Fibroblast of skin of abdomen (primary cell): ENCODE measurements at regions not wholly inside any gene's neighbourhood (a gene's known extent, or its start where the extent isn't known, plus 50 kb on each side); places are given as distances from the start of the nearest gene placed in this dataset.
"Not testable (repeated sequence)": the region's sequence is repeated elsewhere in the genome, so short reads cannot be mapped to it uniquely, and the experiment has no call there.

Source experiments
- DNase-seq: peaks from one replicate; pipeline ENCODE4 v3.0.0-alpha.2; 2013

DNA sequence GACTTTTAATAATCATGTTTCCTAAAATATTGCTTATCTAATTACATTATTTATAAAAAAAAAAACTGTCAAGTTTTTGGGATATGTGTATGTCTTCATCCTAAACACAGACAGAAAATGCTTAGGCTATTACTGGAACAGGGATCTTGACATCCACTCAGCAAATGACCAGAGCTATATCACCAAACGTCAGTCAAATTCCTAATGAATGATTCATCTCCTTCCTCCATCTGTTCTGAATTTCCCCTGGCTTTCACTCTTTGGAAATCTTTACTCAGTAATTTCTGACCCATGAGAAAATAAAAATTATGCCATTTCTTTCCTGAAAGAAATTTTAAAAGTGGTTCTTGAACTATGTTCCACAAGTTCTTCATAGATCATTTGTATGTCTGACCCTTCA, 552.4 kb upstream of the KCND2 start:
- peak; percentile 90 for DNase-seq

DNA sequence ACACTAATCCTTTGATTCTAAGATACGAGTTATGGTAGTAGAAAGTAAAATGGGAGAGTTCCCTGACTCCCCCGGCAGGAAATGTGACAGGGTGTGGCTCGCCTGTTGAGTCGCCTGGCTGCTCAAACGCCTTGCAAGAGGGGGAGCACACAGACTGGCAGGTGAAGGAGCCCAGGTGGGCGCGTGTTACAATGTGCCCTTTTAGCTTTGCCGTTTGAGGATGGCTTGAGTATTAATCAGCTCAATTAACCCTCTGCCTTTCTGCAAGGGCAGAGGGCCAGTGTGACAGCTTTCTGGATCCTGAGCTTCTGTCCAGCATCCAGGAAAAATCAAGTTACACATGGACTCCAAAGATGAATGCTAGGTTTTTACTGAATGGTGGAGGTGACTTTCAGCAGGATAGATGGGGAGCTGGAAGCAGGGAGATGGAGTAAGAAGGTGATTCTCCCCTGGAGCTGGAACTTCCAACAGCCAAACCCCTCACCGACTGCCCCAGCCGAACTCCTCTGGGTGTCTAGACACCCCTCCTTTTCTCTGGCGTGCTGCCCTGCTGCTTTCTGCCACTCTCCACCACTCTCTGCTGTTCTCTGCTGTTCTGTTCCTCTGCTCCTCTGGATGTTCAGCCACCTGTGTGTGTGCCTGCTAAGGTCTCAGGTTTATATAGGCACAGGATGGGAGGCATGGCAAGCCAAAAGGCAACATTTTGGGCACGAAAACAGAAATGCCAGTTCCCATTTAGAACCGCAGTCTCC, 548.8 kb upstream of the KCND2 start:
- no peak for DNase-seq

DNA sequence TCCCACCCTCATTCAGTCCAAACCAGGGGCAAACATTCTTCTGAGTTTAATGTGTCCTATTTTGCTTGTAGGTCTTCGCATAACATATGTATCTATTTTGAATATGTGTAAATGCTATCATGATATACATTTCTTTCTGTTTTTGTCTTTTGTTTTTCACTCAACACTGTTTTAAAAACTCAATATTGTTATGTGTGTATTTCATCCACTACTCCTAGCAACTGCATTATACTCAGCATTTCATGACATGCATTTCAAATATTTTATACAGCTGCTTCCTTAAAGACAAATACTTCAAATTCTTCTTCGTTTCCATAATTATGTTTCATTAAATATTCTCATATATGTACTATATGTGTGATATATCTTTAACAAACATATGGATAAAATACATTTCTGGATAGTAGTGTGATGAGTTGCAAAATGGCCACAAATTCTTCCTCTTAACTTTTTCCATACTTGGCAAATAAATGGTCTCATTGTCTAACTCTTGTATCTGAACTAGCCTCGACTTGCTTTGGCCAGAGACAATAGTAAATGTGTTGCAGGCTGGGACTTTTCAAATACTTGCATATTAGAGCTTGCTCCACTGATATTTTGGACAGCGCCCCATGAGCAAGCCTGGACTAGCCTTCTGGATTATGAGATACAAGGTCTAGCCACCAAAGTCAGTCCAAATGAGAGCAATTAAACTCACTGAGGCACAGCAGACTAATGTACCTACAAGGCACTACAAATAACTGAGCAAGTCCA, 539.7 kb upstream of the KCND2 start:
- peak; percentile 17 for DNase-seq

DNA sequence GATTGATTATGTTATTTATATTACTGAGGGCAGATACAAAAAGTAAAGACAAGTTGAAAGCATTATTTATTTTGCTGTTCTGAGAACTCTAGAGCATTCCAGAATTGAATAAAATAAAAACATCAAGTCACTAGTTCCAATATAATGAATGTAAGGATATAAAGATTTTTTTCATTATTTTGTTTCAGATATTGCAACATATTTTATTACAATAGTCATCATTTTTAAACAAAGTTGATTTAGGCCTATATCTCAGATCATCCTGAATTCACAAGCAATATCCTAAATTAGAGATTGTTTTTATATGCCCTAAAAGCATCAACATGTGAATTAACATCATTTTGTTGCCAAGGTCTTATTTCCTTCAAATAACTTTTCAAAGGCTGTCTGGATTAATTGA, 535.6 kb upstream of the KCND2 start:
- DNase-seq: no peak

DNA sequence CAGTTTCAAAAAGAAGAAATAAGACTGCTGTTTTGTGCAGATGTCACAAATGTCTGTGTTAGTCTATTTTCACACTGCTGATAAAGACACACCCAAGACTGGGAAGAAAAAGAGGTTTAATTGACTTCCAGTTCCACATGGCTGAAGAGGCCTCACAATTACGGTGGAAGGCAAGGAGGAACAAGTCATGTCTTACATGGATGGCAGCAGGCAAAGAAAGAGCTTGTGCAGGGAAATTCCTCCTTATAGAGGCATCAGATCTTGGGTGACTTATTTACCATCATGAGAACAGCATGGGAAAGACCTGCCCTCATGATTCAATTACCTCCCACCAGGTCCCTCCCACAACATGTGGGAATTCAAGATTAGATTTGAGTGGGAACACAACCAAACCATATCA, 527.7 kb upstream of the KCND2 start:
- not testable (repeated sequence) for DNase-seq

DNA sequence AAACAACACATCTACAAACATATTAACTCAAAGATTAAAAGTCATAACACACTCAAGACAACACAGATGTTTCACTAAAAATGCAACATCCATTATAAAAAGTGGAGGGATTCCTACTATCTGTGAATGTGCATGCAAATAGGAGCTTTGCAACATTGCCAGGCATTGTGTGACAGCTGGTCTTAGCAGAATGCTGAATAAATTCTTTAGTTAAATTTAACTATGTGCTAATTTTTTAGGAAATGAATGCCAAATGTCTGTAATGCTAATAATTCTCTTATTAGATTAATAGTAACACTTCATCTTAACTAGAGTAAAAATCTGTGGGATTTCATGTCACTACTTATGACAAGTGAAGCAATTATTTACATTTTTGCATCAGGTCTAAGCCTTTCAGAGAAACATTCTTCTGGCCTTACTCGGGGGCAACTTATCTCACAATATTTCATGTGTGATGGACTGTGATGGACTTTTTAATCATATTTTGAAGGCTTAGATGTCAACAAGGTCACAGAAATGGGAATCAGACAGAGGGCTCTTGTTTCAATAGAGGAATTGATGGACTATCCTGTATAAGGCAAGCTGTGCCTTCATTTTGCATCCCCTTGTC, 524.6 kb upstream of the KCND2 start:
- peak; percentile 12 for DNase-seq

DNA sequence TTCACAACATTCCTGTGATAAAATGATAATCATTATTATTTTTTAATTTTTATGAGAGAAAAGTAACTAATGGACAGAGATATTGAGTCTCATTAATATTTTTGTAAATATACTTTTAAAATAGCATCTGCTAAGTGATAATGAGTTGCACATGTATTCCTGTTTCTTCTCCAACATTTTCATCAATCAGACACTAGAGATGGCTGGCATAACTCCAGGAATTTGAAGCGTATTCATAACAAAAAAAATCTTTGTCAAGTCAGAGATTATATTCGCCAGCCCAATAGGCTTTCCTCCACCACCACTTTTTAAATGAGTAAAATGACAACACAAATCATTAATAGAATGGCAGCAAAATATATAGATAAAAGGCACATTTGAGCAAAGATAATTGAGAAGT, 524.0 kb upstream of the KCND2 start:
- peak; percentile 25 for DNase-seq

DNA sequence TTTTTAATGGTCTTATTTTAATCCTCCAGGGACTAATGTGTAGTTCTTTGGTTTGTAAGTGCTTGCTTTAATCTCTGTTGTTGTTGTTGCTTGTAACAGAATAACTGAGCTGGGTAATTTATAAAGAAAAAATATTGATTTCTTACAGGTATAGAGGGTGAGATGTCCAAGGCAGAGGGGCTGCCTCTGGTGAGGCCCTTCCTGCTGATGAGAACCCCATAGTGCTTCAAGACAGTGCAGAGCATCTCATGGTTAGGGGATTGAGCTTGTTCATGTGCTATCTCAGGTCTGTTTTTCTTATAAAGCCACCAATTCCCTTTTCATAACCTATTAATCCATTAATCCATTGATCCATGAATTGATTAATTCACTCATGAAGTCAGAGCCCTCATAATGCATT, 516.3 kb upstream of the KCND2 start:
- DNase-seq: no peak

DNA sequence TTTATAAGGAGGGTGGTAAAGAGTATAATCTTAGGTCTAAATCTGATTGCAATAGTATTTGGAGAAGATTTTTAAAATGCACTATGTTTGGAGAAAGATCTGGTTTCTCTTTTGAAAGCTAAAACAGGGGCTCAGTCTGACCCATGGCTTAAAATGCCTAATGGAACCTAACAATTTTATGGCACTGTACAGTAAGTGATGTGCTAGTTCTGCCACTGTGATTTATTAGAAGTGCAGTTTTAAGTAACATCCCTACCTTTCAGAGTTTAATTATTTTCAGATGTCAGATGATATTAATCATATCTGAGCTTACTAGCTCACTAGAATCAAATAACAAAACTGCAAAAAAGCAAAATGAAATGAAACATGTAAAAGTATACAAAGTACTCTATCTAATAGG, 514.7 kb upstream of the KCND2 start:
- no peak for DNase-seq

DNA sequence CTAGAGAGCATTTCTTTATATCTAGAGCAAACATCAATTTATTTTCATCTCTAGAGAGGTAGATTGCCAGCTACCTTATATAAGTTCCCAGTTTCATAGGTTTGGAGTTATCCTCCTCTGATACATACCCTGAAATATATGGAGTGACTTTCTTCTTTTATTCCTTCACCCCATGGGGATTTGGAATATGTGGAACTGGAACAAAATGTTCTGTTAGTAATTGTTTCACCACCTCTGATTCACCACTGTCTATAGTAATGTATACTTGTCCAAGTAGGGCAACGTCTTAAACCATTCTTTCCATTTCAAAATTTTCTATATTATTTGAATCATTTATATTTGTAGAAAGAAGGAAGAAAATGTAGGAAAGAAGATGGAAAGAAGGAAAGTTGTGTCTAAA, 511.2 kb upstream of the KCND2 start:
- DNase-seq: no peak

DNA sequence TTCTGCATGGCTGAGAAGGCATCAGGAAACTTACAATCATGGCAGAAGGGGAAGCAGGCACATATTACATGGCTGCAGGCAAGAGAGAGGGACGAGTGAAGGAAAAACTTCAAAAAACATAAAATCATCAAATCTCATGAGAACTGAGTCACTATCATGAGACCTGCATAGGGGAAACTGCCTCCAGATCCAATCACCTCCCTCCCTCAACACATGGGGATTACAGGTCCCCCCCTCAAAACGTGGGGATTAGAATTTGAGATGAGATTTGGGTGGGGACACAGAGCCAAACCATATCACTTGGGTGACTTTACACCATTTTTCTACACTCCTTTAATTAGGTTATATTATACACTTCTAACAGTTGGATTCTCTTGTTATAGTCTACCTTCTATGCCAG, 490.7 kb upstream of the KCND2 start:
- no peak for DNase-seq

DNA sequence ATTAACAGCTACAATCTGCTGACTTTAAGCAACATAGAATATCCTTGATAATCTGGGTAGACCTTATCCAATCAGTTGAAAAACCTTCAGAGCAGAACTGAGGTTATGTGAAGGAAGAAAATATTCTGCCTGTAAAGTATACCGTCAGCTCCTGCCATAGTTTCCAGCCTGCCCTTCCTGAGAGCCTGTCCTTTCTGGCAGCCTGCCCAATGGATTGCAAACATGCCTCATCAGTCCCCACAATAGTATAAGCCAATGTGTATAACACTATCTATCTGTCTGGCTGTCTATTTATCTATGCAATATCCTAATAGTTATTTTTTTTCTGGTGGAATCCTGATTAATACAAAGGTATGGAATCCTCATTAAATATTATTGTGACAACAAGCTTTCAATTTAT, 489.2 kb upstream of the KCND2 start:
- DNase-seq: peak; percentile 46

DNA sequence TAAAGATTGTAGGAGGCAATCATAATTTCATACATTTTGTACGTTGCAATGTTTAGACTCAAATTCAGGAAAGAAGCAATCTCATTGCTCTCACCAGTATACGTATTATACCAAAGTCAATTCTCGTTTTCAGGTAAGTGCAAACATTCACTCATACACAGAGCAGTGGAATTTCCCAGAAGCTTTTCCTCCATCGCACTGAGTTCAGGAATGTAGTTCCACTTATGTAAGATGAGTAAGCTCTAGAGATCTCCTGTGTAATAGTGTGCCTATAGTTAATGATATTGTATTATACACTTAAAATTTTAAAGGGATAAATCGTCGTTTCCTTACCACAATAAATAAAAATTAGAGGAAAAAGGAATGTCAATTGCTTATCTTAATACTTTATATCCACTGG, 470.8 kb upstream of the KCND2 start:
- DNase-seq: peak; percentile 0

DNA sequence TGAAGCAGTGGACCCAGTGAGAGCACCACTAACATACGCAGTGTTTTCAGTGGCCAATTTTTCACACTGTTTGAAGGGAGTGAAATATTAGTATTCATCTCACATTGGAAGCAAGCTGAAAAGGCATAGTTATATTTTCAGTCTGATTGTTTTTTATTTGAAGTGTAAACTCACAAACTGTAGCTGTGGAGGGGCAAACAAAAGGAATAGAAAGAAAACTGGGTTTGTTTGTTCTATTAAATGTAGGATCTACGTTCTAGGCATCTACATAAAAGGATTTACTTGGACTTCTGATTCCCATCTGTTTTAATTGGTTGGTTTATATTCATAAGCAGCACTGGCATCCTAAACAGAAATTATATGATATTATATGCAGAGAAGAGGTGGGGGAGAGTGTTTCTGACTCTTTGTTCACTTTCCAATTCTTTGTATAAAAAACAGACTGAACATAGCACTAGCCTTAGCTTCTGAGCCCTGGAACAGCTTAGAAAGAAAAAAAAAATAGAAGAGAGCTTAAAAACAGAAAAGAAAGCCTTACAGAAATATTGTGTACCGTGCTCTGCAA, 447.8 kb upstream of the KCND2 start:
- DNase-seq: no peak

DNA sequence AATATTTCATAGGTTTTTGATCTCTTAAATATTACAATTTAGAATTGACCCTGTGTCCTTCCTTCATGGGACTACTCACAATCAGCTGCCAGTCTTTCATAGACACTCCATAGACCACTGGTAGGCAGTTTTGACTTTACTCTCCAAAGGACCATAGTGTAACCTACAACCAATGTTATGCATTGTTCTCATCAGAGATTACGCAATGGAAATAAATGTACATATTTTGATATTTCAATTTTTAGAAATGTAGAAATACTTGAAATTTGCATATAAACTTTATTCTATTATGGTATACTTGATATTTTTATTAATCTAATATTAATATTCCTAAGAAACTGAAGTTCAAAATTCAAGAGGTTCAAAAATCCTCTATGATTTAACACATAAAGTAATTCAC, 446.4 kb upstream of the KCND2 start:
- DNase-seq: no peak

DNA sequence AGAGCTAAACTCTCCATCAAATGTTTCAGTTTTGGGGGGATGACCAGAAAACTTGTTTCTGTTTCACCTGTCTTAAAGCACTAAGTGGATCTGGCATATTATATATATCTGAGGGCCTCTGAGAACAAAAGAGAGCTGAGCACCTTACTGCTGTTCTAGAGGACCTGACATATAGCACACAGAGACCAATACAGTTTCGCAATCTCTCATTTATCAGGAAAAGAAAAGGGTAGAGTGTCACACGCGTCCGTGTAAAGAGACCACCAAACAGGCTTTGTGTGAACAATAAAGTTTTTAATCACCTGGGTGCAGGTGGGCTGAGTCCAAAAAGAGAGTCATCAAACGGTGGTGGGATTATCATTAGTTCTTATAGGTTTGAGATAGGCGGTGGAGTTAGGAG, 434.5 kb upstream of the KCND2 start:
- no peak for DNase-seq

DNA sequence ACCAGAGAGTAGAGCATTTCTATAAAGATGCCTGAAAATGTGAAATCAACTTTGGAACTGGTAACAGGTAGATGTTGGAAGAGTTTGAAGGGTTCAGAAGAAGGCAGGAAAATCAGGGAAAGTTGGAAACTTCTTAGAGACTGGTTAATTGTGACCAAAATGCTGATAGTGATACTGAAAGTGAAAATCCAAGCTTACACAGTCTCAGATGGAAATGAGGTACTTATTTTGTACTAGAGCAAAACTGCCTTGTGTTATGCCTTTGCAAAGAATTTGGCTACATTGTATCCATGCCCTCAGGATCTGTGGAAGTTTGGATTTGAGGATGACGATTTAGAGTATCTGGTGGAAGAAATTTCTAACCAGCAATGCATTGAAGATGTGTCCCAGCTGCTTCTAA, 430.6 kb upstream of the KCND2 start:
- DNase-seq: no peak

DNA sequence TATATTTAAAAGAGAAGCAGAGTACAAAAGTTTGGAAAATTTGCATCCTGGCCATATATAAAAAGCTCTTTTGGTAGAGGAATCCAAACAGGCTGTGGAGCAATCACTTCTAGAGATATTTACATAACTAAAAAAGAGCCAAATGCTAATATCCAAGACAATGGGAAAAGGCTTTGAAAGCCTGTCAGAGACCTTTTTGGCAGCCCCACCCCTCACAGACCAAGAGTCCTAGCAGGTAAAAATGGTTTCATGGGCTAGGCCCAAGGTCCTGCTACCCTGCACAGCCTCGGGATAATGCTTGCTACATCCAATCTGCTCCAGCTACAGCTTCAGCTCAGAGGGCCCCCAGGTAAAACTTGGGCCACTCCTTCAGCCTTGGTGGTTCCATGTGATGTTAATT, 430.2 kb upstream of the KCND2 start:
- DNase-seq: no peak

DNA sequence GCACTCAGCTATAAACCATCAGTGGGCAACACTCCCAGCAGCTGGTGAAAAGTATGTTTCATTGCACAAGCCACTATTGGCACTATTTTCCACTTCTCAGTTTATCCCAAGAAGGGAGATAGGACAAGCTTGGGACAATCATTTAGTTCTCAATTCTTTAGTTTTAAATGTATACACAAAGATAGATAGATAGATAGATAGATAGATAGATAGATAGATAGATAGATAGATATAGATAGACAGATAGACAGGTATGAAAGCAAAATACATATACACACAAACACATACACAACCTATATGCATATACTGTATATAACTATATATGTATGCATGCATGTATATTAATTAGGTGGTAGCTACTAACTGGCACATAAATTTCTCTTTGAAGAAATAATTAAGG, 411.6 kb upstream of the KCND2 start:
- DNase-seq: no peak

DNA sequence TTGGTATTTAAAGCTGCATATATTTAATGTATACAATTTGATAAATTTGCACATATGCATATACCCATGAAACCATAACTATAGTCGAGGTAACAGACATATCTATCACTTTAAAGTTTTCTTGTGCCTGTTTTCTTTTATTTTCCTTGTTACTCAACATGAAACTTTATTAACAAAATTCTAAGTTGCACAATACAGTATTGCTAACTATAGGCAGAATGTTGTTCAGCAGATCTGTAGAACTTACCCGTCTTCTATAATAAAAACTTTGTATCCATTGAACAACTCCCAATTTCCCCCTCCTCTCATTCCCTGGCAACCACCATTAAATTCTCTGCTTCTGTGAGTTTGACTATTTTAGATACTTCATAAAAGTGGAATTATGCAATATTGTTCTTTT, 404.6 kb upstream of the KCND2 start:
- DNase-seq: no peak

DNA sequence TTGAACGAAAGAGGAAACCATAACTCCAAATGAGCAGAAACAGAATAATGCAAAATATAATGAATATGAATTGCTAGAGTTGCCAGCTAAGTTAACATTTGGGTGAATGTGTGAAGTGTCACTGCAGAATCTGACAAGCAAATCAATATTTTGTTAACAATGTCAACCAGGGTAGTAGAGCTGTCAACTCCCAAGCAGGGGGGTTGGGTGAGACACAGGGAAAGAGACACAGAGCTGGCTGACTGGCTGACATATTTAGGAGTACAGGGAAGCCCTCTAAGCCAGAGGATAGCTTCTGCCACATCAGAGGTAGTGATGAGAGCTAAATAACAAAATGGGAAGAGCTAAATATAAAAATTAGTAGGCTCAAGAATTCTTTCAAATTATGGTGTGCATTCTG, 393.1 kb upstream of the KCND2 start:
- DNase-seq: no peak

DNA sequence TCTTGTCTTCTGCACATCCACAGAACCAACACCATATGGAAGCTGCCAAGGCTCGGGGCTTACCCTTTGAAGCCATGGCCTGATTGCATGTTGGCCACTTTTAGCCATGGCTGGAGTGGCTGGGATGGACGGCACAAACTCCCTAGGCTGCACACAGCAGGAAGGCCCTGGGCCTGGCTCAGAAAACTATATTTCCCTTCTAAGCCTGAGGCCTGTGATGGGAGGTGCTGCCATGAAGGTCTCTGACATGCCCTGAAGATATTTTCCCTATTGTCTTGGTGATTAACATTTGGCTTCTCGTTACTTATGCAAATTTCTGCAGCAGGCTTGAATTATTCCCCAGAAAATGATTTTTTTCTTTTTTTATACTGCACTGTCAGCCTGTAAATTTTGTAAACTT, 387.0 kb upstream of the KCND2 start:
- no peak for DNase-seq

DNA sequence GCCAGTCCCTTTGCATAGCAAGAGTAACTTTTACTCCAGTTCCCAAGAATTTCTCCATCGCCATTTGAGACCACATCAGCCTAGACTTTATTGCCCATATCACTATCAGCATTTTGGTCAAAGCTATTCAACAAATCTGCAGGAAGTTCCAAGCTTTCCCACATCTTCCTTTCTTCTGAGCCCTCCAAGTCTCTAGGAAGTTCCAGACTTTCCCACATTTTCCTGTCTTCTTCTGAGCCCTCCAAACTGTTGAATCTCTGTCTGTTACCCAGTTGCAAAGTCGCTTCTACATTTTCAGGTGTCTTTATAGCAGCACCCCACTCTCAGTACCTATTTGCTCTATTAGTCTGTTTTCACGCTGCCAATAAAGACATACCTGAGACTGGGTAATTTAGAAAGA, 386.4 kb upstream of the KCND2 start:
- not testable (repeated sequence) for DNase-seq

DNA sequence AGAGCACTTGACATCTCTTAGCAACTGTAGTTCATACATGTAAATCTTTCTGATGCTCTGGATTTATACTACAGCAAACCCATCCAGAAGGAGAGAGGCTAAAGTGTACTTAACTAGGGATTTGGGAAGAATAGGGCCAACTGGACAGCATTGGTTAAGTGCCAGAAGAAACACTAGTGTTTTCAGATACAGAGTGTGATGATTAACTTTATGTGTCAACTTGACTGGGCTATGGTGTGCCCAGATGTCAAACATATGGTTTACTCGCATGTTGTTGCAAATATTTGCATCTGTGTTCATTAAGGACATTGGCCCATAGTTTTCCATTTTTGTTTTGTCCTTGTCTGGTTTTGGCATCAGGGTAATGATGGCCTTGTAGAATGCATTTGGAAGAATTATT, 384.7 kb upstream of the KCND2 start:
- no peak for DNase-seq
